Right lobe of liver (tissue), 4 donors: ENCODE measurements at regions not wholly inside any gene's neighbourhood (a gene's known extent, or its start where the extent isn't known, plus 50 kb on each side); places are given as distances from the start of the nearest gene placed in this dataset.

ENCODE experiments used
- POLR2A ChIP-seq: fragments of 450-650 bp; IDR thresholded peaks from one replicate; pipeline ENCODE4 v1.6.1; 2017; ENCODE audit warnings: antibody characterized with exemption, mild to moderate bottlenecking
- TF ChIP-seq, protein P1 (sequence below), 4 donors: fragments of 200-600 bp in 3 of 4; fragments of 450-650 bp in 1 of 4; IDR thresholded peaks; one replicate each; pipeline versions ENCODE4 v1.5.1 to v1.8.0; 2016 to 2022; ENCODE audit warnings: antibody characterized with exemption in 4 of 4, mild to moderate bottlenecking in 2 of 4
- donor health status: DM: no; HTN: no; CAD: no.
- donor health status: DM: no; HTN: no; CAD: no.
- donor health status: DM: no; HTN: yes; CAD: no.

DNA sequence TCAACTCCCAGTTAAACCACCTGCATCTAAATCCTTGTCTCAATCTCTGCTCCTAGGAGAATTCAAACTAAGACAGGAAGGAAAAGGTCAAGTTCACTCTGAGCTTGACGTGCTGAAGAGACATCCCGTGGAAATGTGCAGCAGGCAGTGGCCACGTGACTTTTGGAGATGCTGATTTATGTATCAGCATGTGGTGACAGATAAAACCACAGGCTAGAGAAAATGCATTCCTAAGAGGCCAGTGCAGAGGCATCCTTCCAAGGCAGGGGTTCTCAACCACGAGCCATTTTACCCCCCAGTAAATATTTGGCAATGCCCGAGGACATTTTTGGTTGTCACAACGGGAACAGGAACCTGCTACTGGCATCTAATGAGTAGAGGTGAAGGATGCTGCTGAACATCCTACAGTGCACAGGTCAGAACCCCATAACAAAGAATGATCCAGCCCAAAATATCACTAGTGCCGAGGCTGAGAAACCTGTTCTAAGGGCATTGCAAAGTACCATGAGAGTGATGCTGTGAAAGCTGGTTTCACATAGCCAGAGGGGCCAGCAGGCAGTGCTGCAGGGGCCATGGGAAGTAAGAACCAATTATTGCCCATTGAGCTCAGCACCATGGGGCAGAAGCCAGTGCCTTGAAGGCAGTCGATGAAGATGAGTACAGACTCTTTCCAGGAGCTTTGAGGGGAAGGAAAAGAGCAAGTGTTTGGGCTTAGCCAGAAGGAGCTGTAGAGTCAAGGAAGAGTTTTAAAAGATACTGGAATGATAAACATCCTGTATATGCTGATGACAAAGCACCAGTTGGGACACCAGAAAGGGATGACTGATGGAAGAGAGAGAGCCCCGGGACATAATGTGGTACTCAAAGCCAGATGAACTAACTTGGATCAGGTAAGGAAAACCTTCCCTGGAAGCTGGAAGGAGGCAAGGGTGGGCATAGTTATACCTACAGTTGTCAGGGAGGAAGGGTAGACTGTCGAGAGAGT, 174.6 kb downstream of the HAUS1 start:
- no peak for TF ChIP-seq POLR2A
- TF ChIP-seq, protein P1, sequence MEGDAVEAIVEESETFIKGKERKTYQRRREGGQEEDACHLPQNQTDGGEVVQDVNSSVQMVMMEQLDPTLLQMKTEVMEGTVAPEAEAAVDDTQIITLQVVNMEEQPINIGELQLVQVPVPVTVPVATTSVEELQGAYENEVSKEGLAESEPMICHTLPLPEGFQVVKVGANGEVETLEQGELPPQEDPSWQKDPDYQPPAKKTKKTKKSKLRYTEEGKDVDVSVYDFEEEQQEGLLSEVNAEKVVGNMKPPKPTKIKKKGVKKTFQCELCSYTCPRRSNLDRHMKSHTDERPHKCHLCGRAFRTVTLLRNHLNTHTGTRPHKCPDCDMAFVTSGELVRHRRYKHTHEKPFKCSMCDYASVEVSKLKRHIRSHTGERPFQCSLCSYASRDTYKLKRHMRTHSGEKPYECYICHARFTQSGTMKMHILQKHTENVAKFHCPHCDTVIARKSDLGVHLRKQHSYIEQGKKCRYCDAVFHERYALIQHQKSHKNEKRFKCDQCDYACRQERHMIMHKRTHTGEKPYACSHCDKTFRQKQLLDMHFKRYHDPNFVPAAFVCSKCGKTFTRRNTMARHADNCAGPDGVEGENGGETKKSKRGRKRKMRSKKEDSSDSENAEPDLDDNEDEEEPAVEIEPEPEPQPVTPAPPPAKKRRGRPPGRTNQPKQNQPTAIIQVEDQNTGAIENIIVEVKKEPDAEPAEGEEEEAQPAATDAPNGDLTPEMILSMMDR (IDR thresholded peaks at IDR 0.05), result no peak
